ENCODE measurements at regions not wholly inside any gene's neighbourhood (a gene's known extent, or its start where the extent isn't known, plus 50 kb on each side); places are given as distances from the start of the nearest gene placed in this dataset.

- H3K4me3 ChIP-seq (ENCODE audit: low read depth, low read length): no peak overlapping the region
- TF ChIP-seq CTCF (IDR thresholded peaks at IDR 0.05; ENCODE audit: low read depth, low read length): no peak
- DNase-seq (ENCODE audit: low read depth, low spot score): no peak
- in situ Hi-C loops (cut with HindIII; ENCODE audit: low sequenced_read_pairs): no loop called here
These were observed 522.6 kb downstream of the ADGRL2 start for GRCh38 chr1:82323144-82323841.

DNA sequence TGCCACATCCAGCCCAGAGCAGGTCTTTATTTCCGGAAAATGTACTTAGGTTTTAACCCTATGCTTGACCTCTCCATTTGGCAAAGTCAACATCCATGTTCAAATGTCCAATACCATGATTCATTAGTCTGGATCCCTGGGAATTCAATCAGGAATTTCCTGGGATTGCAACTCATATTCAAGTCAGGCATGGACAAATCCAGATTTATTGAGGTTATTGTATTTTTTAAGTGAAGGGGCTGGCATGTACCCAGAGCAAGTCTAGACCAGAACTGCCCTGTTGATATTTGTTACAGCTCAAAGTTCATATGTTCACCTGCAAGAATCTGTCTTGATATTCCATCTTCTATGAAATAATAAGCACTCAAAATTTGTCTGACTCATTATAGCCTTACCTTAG, 521.1 kb downstream of the ADGRL2 start:
- no peak overlapping the region for H3K4me3 ChIP-seq (ENCODE audit: low read depth, low read length)
- TF ChIP-seq CTCF (IDR thresholded peaks at IDR 0.05; ENCODE audit: low read depth, low read length): no peak
- no peak for DNase-seq (ENCODE audit: low read depth, low spot score)
- in situ Hi-C loops (cut with HindIII; ENCODE audit: low sequenced_read_pairs): no loop called here

DNA sequence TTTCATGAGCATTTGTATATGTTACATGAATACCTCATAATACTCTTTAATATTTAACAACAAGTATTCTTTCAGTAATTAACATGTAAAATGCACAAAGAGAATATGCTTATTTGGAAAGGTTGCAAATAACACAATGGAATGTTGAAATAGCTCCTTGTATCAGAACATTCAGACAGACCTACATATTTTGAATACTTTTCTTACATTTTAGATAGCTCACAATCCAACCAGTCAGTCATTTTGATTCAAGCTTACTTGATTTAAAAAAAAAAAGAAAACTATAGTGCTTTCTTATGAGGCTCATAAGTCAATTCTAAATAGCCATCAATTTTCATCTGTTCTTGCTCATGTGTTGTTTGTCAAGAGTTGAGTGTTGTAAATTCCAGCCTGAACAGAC, 518.8 kb downstream of the ADGRL2 start:
- H3K4me3 ChIP-seq (ENCODE audit: low read depth, low read length): no peak overlapping the region

DNA sequence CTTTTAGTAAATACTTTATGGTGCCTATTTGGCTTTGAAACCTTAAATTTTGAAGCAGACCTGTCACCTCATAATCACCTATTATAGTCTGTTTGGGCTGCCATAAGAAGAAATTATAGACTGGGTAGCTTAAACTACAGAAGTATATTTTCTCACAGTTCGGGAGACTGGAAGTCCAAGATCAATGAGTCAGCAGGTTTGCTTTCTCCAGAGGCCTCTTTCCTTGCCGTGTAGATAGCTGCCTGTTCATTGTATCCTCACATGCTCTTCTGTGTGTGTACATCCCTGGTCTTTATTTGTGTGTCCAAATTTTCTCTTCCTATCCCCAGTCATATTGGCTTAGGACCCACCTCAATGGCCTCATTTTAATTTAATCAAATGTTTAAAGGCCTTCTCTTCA, 518.2 kb downstream of the ADGRL2 start:
- in situ Hi-C loops (cut with HindIII; ENCODE audit: low sequenced_read_pairs): no loop called here
- no peak overlapping the region for H3K4me3 ChIP-seq (ENCODE audit: low read depth, low read length)
- no peak for TF ChIP-seq CTCF (IDR thresholded peaks at IDR 0.05; ENCODE audit: low read depth, low read length)

More for the DNA sequence above, 518.8 kb downstream of the ADGRL2 start:
- TF ChIP-seq CTCF (IDR thresholded peaks at IDR 0.05; ENCODE audit: low read depth, low read length): no peak
- DNase-seq (ENCODE audit: low read depth, low spot score): no peak
- in situ Hi-C loops (cut with HindIII; ENCODE audit: low sequenced_read_pairs): no loop called here

DNA sequence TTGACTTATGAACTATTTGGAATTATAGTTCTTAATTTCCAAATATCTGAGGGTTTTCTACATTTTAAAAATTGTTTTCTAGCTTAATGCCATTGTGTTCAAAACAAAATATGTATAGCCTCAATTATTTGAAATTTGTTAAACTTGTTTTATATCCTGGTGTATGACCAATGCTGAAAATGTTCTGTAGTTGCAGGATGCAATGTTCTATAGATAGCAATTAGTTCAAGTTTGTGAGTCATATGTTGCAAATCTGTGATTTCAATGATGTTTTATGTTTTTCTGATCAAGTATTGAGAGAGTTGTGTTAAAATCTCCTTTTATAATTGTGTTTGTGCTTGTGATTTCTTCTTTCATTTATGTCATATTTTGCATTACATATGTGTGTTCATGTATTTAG, 517.5 kb downstream of the ADGRL2 start:
- DNase-seq (ENCODE audit: low read depth, low spot score): no peak
- no peak for TF ChIP-seq CTCF (IDR thresholded peaks at IDR 0.05; ENCODE audit: low read depth, low read length)
- H3K4me3 ChIP-seq (ENCODE audit: low read depth, low read length): no peak overlapping the region
- in situ Hi-C loops (cut with HindIII; ENCODE audit: low sequenced_read_pairs): no loop called here

More for the DNA sequence above, 518.2 kb downstream of the ADGRL2 start:
- no peak for DNase-seq (ENCODE audit: low read depth, low spot score)

GRCh38 chr1:82317671-82318070, 516.9 kb downstream of the ADGRL2 start:
- no peak overlapping the region for H3K4me3 ChIP-seq (ENCODE audit: low read depth, low read length)
- TF ChIP-seq CTCF (IDR thresholded peaks at IDR 0.05; ENCODE audit: low read depth, low read length): no peak
- in situ Hi-C loops (cut with HindIII; ENCODE audit: low sequenced_read_pairs): no loop called here
- DNase-seq (ENCODE audit: low read depth, low spot score): peak; percentile 24

Measured in astrocyte of the spinal cord (primary cell).